HCEC 1CT (cell line): ENCODE measurements at regions not wholly inside any gene's neighbourhood (a gene's known extent, or its start where the extent isn't known, plus 50 kb on each side); places are given as distances from the start of the nearest gene placed in this dataset.
"Not testable (repeated sequence)": the region's sequence is repeated elsewhere in the genome, so short reads cannot be mapped to it uniquely, and the experiment has no call there.

Experiments
- DNase-seq: peaks from one replicate; pipeline ENCODE4 v3.0.0-alpha.2; 2017

DNA sequence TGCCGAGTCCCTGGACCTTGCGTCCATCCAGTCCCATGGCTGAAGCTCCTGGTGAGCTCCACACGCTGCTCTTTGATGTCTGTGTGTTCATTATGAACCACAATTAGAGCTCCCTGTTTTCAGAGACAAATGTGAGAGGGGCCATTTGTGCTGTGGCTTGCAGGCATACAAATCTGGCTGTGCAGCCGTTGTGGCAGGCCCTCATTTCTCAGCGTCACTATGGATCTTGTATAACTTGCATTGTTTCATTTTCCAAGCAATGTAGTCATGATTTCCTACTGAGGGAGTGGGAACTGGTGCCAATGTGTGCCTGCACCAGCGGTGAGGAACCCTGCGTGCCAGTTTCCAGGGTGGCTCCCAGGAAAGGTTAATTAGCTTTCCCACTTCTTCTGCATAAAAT is 542.6 kb downstream of the TMEM114 start:
- DNase-seq: no peak

DNA sequence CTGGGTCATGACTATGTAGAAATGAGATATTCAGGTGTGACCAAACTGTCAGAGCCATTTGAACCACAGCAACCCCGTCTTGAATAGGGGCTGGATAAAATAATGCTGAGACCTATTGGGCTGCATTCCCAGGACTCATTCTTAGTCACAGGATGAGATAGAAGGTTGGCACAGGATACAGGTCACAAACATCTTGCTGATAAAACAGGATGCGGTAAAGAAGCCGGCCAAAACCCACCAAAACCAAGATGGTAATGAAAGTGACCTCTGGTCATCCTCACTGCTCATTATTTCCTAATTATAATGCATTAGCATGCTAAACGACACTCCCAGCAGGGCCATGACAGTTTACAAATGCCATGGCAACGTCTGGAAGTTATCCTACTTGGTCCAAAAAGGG is 545.5 kb downstream of the TMEM114 start:
- DNase-seq: no peak

- DNase-seq: no peak
Observed at GRCh38 chr16:8032406-8032805, 557.9 kb downstream of the TMEM114 start.

- DNase-seq: not testable (repeated sequence)
Observed at GRCh38 chr16:8030004-8030403, 560.3 kb downstream of the TMEM114 start.

DNA sequence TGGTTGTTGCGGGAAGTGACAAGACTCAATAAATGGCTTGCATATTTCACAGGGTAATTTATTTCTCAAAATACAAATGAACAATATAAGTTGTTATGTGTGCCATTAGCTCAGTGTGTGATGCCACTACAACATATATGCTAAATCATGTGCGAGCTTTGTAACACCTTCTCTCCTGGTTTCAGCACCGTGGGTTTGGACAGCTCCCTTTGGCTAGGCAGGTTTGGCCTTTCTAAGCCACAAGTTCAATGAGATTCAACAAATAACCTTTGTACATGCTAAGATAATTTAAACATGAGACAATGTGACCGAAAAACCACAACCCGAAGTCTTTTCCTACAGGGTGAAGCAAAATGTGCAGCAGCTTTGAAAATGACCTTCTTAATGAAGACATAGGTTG is 563.9 kb downstream of the TMEM114 start:
- no peak for DNase-seq

DNA sequence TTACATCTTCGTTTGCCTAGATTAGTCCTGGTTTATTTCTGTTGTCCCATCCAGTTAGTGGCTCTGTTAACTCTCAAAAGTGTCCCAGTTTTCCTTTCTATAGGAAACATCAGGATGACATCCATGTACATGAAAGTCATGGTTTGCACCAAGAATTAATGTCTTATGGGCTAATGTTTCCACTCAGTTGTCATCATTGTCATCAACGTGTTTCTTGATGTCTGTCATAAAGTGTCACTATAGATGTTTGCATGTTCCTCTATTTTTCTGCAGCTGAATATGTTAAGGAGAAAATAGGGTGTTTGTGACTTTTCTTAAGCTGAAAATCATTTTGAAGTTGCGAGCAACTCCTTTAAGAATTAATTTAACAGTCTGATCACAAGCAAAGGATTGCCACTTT is 567.0 kb downstream of the TMEM114 start:
- DNase-seq: no peak

DNA sequence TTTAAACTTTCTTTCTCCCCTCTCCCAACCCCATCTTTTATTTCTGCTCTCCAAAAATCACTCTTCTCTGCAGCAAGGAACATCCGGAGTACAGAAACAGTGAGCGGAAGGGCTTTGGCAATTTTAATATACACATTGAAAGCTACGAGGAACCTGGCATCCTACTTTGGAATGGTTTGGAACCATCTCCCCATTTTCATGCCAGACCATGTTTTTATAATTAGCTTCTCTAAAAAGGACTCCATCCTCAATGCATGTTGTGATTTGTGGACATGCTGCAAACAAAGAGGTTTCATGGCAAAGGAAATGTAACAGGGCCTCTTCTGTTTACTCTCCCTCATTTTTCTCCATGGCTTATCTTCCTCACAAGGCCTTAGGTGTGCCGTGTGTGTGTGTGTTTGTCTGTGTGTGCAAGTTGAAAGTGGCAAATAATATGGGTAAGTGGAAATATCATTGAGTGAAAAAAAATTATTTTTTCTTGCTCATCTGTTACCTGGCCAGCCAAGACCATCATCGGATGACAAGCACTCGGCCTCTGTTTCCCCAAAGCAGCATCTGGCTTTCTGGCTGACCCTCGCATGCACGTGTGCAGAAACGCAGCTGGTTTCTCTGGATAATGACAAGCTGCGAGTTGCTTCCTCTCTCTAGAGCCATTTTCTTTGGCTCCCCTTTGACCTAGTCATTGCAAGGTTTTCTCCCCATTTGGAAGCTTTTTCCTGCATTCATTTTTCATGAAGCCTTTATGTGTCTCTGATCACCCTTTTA is 585.0 kb downstream of the TMEM114 start:
- no peak for DNase-seq

DNA sequence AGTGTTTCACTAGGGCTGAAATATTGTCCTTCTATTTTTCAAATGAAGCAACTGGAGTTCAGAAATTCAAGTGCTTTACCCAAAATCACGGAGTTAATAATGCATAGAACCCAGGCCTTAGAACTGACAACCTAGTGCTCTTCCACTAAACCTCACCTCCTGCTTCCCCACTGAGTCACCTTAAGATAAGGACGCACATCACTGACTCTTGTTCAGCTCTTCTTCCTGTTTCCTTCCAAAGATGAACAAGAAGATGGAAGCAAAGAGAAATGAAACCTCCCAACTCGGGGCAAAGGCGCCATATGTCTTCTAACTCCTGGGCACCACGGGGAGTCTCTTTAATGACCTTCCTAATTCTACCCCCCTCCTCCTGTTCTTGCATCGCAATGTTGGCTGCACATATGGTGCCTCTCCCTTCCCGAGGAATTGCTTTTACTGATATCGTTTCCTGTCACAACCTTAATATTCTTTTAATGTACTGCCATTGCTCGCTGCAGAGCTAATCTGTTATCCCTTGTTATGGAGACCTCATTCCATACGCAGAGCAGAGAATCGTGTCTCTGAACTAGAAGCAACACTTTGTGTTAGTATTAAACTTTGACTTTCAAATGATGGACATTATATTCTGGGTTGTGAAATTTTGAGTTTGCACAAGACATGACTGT is 591.4 kb downstream of the TMEM114 start:
- no peak for DNase-seq

- DNase-seq: no peak
Observed at GRCh38 chr16:7997966-7998365, 592.3 kb downstream of the TMEM114 start.

- DNase-seq: no peak
Observed at GRCh38 chr16:7992616-7993015, 597.7 kb downstream of the TMEM114 start.

DNA sequence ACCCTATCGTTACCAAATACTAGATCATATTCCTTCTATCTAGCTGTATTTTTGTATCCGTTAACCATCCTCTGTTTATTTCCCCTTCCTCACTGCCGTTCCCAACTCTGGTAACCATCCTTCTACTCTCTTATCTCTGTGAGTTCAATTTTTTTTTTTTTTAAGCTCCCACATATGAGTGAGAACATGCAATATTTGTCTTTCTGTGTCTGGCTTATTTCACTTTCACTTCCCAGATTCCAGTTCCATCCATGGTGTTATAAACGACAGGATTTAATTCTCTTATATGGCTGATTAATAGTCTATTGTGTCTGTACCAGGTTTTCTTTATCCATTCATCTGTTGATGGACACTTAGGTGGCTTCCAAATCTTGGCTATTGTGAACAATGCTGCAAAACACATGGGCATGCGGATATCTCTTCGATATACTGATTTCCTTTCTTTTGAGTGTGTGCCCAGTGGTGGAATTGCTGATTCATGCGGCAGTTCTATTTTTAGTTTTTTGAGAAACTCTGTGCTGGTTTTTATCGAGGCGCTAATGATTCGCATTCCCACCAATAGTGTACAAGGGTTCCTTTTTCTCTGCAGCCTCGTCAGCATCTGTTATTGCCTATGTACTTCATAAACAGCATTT is 599.6 kb downstream of the TMEM114 start:
- no peak for DNase-seq

DNA sequence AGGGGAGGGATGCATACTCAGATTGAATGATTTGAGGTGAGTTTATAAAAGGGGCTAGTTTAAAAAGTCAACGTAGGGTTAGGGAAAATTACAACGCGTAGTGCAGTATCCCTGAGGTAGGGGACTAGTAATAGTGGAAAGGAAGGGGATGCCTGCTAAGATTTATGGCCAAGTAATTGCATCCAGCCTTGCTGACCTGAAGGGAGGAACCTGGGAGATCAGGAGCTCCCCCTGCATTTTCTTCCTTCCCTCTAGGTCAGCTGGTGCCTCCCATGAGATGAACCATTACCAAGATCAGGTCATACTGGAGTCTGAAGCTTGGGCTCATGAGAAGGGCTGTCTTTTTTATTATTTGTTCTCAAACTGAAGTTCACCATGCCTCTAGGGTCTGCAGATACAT is 606.6 kb downstream of the TMEM114 start:
- no peak for DNase-seq

- no peak for DNase-seq
Observed at GRCh38 chr16:7980133-7980483, 610.2 kb downstream of the TMEM114 start.

DNA sequence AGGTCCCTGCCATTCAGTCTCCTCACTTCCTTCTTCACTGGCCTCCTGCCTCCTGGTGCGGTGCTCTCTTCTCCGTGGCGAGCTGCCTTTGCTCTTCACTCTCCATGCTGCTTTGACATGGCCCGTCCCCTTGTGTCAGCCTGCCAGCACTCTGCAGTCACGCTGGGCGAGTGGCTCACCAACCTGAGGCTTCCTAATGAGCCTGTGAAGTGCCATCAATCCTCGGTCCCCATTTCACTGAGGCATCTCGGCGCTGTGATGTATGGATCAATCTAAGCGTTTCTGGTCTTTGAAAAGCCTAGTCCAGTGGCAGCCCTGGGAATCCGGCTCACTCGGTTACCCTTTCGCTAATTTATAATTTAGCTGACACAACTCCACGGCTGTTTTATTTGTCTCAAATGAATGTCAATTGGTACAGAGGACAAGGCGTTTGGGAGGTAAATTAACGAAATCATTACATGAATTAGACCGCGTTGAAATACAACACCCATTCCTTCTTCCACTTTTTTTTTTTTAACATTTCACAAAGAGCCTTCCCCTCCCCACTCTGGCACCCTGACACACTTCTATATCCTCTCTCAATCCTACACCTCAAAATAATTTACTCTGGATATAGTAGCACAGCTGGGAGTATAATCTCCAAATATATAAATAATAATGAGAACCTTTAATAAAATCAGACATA is 610.7 kb downstream of the TMEM114 start:
- no peak for DNase-seq

DNA sequence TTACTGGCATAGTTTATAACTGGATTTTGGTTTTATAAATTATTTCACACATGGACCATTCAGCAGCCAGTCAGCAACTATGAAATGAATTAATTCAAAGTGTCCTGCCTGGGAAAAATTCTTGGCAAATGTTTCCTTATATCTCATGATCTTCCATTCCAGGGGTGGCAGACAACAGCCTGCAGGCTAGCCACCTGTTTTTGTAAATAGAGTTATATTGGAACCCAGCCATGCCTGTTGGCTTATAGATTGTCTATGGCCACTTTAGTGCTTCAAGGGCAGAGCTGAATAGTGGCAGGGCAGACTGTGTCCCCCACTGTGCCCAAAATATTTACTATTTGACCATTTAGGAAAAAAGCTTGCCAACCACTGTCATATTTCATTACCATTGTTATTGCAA is 613.7 kb downstream of the TMEM114 start:
- no peak for DNase-seq

DNA sequence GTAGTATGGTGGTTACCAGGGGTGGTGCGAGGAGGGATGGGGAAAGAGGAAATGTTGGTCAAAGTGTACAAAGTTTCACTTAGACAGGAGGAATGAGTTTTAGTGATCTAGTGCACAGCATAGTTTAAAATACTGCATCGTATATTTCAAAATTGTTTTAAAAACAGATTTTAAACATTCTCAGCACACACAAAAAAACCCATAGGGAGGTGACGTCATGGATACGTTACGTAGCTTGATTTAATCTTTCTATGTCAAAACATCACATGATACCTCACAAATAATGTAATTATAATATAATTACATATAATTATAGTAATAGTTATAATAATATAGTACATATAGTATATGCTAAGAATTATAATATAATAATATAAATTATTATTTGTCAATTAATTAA is 614.2 kb downstream of the TMEM114 start:
- no peak for DNase-seq

DNA sequence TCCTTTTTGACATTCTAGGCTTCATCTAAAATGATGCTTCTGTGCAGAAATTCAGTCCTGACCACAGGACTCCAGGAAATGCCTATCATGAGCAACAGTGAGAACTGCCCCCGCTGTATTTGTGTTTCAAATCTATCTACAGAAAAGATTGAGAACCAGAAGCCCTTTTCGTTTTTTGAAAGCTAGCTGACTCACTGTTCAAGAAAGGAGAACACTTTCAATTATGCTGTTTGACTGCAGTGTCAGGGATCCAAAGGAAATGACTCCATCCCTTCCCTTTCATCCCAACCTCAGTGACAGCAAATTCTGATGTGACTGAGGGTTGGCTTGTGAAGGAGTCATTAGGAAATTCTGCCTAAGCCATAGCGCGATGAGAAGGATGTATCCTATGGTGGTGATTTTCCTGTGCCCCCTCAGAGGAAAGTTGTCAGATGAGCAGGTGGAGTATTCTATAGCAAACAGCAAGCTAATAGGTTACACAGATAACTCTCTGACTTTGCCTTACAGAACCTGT is 622.3 kb downstream of the TMEM114 start:
- DNase-seq: no peak

- no peak for DNase-seq
Observed at GRCh38 chr16:7964744-7965143, 625.6 kb downstream of the TMEM114 start.

GRCh38 chr16:7964167-7964566 is 626.1 kb downstream of the TMEM114 start:
- DNase-seq: no peak

- DNase-seq: no peak
Observed at GRCh38 chr16:7962091-7962879, 628.0 kb downstream of the TMEM114 start.

DNA sequence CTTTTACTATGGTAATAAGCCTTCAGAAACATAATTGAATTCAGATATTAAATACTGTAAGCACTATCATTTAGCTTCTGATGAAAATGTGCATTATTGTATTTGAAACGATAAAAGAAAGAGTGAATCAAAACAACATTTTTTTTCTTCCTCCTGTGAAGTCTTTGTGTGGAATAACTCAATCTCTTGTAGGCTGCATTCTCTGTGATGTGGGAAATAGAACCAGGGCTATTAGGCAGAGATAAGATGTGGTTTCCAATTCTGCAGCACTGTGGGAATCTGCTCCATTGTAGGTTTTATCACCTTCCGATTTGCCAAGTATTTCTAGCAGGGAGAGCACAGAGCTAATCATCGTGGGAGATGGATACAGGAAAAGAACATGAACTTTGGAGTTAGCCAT is 624.5 kb downstream of the RBFOX1 start:
- DNase-seq: no peak

DNA sequence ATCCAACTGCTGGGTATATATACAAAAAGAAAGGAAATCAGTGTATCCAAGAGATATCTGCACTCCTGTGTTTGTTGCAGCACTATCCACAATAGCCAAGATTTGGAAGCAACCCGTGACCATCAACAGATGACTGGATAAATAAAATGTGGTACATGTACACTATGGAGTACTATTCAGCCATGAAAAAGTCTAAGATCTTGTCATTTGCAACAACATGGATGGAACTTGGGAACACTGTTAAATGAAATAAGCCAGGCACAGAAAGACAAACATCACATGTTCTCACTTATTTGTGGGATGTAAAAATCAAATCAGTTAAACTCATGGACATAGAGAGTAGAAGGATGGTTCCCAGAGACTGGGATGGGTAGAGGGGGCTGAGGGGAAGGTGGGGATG is 620.7 kb downstream of the RBFOX1 start:
- no peak for DNase-seq

DNA sequence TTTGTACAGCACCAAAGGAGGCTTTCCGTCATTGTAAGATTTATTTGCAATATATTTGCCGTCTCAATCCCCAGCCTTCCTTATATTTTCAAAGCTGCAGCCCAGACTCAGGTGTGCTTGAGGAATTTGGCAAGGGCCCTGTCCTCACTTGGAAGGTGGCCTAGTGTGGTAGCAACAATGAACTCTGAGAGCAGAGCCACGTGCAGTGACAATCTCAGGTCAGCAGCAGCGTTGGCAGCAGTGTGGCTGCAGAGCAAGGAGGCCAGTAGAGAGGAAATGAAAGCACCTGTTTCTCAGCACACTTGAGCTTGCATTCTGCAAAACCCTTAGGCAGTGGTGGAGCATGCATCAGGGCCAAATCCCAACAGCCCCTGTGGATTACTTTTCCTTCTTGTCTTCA is 613.5 kb downstream of the RBFOX1 start:
- no peak for DNase-seq
